ENCODE measurements at regions not wholly inside any gene's neighbourhood (a gene's known extent, or its start where the extent isn't known, plus 50 kb on each side); places are given as distances from the start of the nearest gene placed in this dataset.

DNA sequence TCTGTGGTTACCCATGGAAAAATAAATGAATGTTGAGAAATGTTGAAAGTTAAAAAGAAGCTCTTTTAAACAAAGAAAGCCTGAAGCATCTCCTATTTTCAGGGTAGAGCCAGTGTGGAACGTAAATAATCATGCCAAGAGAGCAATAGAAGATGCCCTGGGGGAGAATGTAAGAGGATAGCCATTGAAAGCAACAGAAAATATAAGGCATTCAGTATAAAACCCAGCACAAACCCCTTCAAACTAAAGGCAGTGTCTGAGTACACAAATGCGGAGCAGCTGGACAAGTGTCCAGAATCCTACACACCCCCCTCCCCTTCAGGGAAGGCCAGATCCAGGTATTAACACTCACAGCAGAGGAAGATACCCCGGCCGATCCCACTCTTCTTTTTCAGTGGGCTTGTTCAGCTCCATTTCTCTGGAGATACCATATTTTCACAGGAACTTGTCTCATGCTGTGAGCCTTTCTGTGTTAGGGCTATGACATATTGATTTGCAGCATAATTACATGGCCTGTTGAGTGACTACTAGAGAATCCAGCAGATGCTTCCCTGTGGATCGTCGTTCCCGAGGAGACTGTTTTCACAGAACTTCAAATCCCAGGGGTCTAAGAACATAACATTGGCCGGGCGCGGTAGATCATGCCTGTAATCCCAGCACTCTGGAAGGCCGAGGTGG lies 101.2 kb downstream of the PLK2 start:
- no peaks in the 10 kb centered on the region for H3K27me3 ChIP-seq
- H3K4me3 ChIP-seq: no peak overlapping the region
- H3K4me2 ChIP-seq: no peak overlapping the region
- no peak overlapping the region for H3K9ac ChIP-seq
- H4K20me1 ChIP-seq: no peaks in the 10 kb centered on the region
- no peaks in the 10 kb centered on the region for H3K9me3 ChIP-seq
- TF ChIP-seq Cebpa-rat (IDR thresholded peaks at IDR 0.05): no peak
- no peaks in the 10 kb centered on the region for H3K4me1 ChIP-seq
- no peak overlapping the region for H3K27ac ChIP-seq
- no peaks in the 10 kb centered on the region for H3K36me3 ChIP-seq

DNA sequence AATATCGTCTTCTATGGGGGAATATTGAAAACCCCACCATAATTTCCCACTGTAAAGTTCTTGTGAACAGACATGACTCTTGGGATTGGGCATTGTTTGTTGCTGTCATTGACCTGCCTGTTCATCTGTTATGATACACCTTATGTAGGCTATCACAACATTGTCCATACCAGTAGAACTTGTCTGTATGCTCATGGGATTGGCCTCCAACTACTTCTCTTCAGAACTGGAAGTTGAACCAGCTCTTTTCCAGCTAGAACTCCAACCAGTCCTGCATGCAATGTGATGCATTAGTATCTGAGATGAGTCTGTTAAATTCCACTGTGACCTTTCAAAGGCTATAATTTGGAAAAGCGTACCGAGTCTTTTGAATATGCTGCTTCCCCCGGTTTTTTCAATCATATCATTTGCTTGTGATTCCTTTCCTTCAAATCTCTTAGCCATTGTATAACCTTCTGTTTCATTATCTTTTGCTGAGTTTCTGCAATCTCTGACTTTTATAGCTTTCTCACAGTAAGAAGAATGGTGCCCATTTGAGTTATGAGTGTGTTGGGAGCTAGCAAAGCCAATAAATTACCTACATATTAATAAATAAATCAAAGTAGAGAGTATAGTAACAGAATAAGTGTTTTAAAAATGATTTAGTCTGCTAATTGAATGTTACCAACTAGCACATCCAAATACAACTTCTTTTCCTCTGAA lies 101.9 kb downstream of the PLK2 start:
- Histone ChIP-seq H3K9me3 (no peaks in the 10 kb centered on the region), H3K4me2 (no peak overlapping the region), H3K9ac (no peak overlapping the region), H3K36me3 (no peaks in the 10 kb centered on the region), H3K4me3 (no peak overlapping the region), H3K27ac (no peak overlapping the region), H3K27me3 (no peaks in the 10 kb centered on the region), H3K4me1 (no peaks in the 10 kb centered on the region), H4K20me1 (no peaks in the 10 kb centered on the region)
- TF ChIP-seq Cebpa-rat (IDR thresholded peaks at IDR 0.05): no peak

DNA sequence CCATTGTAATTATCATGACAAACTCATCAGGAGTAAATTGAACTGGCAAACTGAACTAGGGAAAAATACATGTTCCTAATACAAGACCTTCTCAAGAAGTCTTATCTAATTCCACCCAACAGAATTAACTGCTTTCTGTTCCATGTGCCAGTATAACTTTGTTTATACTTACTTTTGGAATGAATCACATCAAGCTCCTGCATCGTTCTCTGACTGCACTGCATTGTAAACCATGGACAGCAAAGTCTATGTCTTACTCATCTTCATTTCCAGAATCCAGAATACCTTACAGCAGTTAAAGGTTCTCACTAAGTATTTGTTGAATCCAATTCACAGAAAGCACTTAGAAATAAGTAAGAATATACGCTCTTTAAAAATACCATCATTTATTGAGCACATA lies 102.8 kb downstream of the PLK2 start:
- Histone ChIP-seq H3K4me3 (no peak overlapping the region), H3K4me1 (no peaks in the 10 kb centered on the region), H3K4me2 (no peak overlapping the region), H3K9me3 (no peaks in the 10 kb centered on the region), H3K9ac (no peak overlapping the region), H4K20me1 (no peaks in the 10 kb centered on the region), H3K27ac (no peak overlapping the region), H3K27me3 (no peaks in the 10 kb centered on the region), H3K36me3 (no peaks in the 10 kb centered on the region)
- no peak for TF ChIP-seq Cebpa-rat (IDR thresholded peaks at IDR 0.05)

DNA sequence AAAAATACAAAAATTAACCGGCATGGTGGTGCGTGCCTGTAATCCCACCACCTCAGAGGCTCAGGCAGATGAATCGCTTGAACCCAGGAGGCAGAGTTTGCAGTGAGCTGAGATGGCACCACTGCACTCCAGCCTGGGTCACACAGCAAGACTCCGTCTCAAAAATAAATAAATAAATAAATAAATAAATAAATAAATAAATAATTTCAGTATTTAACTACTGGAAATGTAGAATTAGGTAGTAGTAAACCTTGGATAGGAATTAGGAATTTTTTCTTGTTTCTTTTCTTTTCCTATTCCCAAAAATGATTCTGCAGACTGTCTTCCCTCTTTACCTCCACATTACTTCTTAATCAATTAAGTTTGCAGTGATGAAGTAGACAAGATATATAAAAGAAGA lies 103.2 kb downstream of the PLK2 start:
- Histone ChIP-seq H4K20me1 (no peaks in the 10 kb centered on the region), H3K9ac (no peak overlapping the region), H3K4me1 (no peaks in the 10 kb centered on the region), H3K27me3 (no peaks in the 10 kb centered on the region), H3K4me2 (no peak overlapping the region), H3K9me3 (no peaks in the 10 kb centered on the region), H3K27ac (no peak overlapping the region), H3K4me3 (no peak overlapping the region), H3K36me3 (no peaks in the 10 kb centered on the region)
- no peak for TF ChIP-seq Cebpa-rat (IDR thresholded peaks at IDR 0.05)

- no peaks in the 10 kb centered on the region for H3K36me3 ChIP-seq
- H3K4me2 ChIP-seq: no peak overlapping the region
- H3K4me3 ChIP-seq: no peak overlapping the region
- no peaks in the 10 kb centered on the region for H3K4me1 ChIP-seq
- H3K9ac ChIP-seq: no peak overlapping the region
- H3K27me3 ChIP-seq: no peaks in the 10 kb centered on the region
- H4K20me1 ChIP-seq: no peaks in the 10 kb centered on the region
- H3K27ac ChIP-seq: no peak overlapping the region
- H3K9me3 ChIP-seq: no peaks in the 10 kb centered on the region
- TF ChIP-seq Cebpa-rat (IDR thresholded peaks at IDR 0.05): no peak
Observed at GRCh38 chr5:58354827-58355226, 105.1 kb downstream of the PLK2 start.

DNA sequence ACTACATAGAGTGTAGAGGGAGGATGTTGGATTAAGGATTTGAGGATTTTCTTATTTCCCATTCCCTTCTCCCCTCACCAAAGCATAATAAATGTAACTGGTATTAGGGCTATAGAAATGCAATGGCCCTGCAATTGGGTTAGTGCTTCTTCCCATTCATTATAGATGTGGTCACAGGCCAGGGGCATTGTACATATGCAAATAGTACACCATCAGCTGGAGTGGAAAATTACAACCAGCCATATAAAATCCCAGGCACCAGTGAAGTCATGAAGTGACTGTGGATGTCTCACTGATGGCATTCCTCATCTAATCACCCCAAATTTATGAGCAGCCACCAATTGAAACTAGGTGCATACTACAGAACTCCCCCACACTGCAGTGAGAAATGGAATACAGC lies 105.9 kb downstream of the PLK2 start:
- Histone ChIP-seq H3K9ac (no peak overlapping the region), H3K4me2 (no peak overlapping the region), H3K27ac (no peak overlapping the region), H3K4me3 (no peak overlapping the region), H3K27me3 (no peaks in the 10 kb centered on the region), H3K4me1 (no peaks in the 10 kb centered on the region), H3K9me3 (no peaks in the 10 kb centered on the region), H3K36me3 (no peaks in the 10 kb centered on the region), H4K20me1 (no peaks in the 10 kb centered on the region)
- TF ChIP-seq Cebpa-rat (IDR thresholded peaks at IDR 0.05): no peak

GRCh38 chr5:58351190-58351589 lies 108.7 kb downstream of the PLK2 start:
- no peak overlapping the region for H3K4me3 ChIP-seq
- no peaks in the 10 kb centered on the region for H4K20me1 ChIP-seq
- H3K9ac ChIP-seq: no peak overlapping the region
- no peak overlapping the region for H3K4me2 ChIP-seq
- H3K4me1 ChIP-seq: no peaks in the 10 kb centered on the region
- H3K9me3 ChIP-seq: no peaks in the 10 kb centered on the region; the same call in 1 of the 2 replicates
- TF ChIP-seq Cebpa-rat (IDR thresholded peaks at IDR 0.05): no peak
- H3K27me3 ChIP-seq: no peaks in the 10 kb centered on the region
- no peak overlapping the region for H3K27ac ChIP-seq
- H3K36me3 ChIP-seq: no peaks in the 10 kb centered on the region

DNA sequence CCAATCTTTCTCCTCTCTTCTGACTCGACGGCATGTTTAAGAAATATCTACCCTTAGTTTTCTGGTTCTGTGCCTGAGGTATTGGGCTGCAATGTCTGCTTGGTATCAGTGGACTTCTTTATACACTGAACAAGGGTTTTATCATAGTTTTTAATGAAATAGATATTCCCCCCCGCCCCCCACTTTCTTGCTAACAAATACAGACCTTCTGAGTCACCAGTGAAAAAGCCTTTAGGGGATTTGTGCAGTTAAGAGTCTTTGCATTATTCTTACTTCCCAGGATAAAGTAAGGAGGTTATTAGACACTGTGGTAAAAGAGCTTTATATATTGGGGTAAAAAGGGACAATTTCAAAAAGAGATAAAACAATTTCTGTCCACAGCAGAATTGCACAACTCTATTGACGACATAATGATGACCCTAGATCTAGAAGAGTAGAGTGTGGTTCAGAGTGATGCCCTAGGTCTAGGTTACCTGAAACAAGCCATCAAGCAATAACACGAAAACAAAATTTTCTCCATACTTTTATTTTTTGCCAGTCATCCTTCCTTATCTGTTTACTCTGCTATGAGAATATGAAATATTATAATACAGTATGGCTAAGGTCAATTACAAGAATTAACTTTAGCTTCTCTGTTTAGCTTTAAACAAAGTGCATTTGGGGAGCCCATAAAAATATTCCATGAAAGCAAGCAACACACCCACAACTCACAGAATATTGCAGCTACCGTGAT lies 110.7 kb downstream of the PLK2 start:
- Histone ChIP-seq H3K4me1 (no peaks in the 10 kb centered on the region), H3K4me3 (no peak overlapping the region), H3K27ac (no peak overlapping the region), H3K9ac (no peak overlapping the region), H3K4me2 (no peak overlapping the region), H4K20me1 (no peaks in the 10 kb centered on the region), H3K36me3 (no peaks in the 10 kb centered on the region), H3K9me3 (no peaks in the 10 kb centered on the region; the same call in 1 of the 2 replicates), H3K27me3 (no peaks in the 10 kb centered on the region)
- TF ChIP-seq Cebpa-rat (IDR thresholded peaks at IDR 0.05): no peak

GRCh38 chr5:58346041-58346440 lies 113.8 kb downstream of the PLK2 start:
- no peak overlapping the region for H3K4me3 ChIP-seq
- no peaks in the 10 kb centered on the region for H3K36me3 ChIP-seq
- H3K27me3 ChIP-seq: no peaks in the 10 kb centered on the region
- H3K27ac ChIP-seq: no peak overlapping the region
- H3K4me2 ChIP-seq: no peak overlapping the region
- H3K4me1 ChIP-seq: no peaks in the 10 kb centered on the region
- no peaks in the 10 kb centered on the region; the same call in 1 of the 2 replicates for H3K9me3 ChIP-seq
- no peak overlapping the region for H3K9ac ChIP-seq
- H4K20me1 ChIP-seq: no peaks in the 10 kb centered on the region
- no peak for TF ChIP-seq Cebpa-rat (IDR thresholded peaks at IDR 0.05)

- TF ChIP-seq Cebpa-rat (IDR thresholded peaks at IDR 0.05): no peak
- H4K20me1 ChIP-seq: no peaks in the 10 kb centered on the region
- H3K9ac ChIP-seq: no peak overlapping the region
- H3K27me3 ChIP-seq: no peaks in the 10 kb centered on the region
- no peak overlapping the region for H3K27ac ChIP-seq
- no peaks in the 10 kb centered on the region for H3K4me1 ChIP-seq
- no peaks in the 10 kb centered on the region for H3K36me3 ChIP-seq
- no peak overlapping the region for H3K4me2 ChIP-seq
- no peaks in the 10 kb centered on the region; the same call in 1 of the 2 replicates for H3K9me3 ChIP-seq
- H3K4me3 ChIP-seq: no peak overlapping the region
Observed at GRCh38 chr5:58341476-58341875, 118.4 kb downstream of the PLK2 start.

Measured in BLaER1 (cell line).